ENCODE measurements at regions not wholly inside any gene's neighbourhood (a gene's known extent, or its start where the extent isn't known, plus 50 kb on each side); places are given as distances from the start of the nearest gene placed in this dataset.

GRCh38 chr5:35304291-35304690 is 74.0 kb upstream of the PRLR start:
- H3K4me1 ChIP-seq (ENCODE audit: control insufficient read depth, insufficient read depth, low read length) = no peaks in the 10 kb centered on the region
- H3K79me1 ChIP-seq (ENCODE audit: low read depth in 1 of 2, low read length in 2 of 2) = no peaks in the 10 kb centered on the region
- no peak overlapping the region for H2AK9ac ChIP-seq (replicated peaks; ENCODE audit: low read depth, low read length, poor library complexity)
- H2AK5ac ChIP-seq (ENCODE audit: low read depth, low read length) = no peak overlapping the region
- ChIA-PET POLR2A (ENCODE audit: unreplicated experiment) (no interaction called here), CTCF (no interaction called here)
- in situ Hi-C loops (cut with MboI; ENCODE audit: low sequenced_read_pairs) (no loop called here), intact Hi-C loops (cut with micrococcal nuclease) (no loop called here), dilution Hi-C loops (cut with HindIII; ENCODE audit: low sequenced_read_pairs, unreplicated experiment) (no loop called here)
- H3K9me1 ChIP-seq (ENCODE audit: insufficient read depth, low read length) = no peaks in the 10 kb centered on the region
- no peak for DNase-seq
- no peak overlapping the region for H4K91ac ChIP-seq (ENCODE audit: insufficient read depth, low read depth, low read length)
- H4K5ac ChIP-seq (ENCODE audit: low read depth, low read length) = no peak overlapping the region
- no peak overlapping the region for H2BK20ac ChIP-seq (ENCODE audit: low read depth, low read length)
- no peak overlapping the region for H2AFZ ChIP-seq (replicated peaks; ENCODE audit: low read length, poor library complexity)
- no peak overlapping the region for H3K4ac ChIP-seq (ENCODE audit: low read depth, low read length)
- no CpG with 5 or more reads among the region's 1 CpG for WGBS, 2 experiments (ENCODE audit: extremely low coverage in 2 of 2, insufficient read length in 1 of 2)
- BruUV-seq (replicated peaks) = no TSS peak
- no peaks in the 10 kb centered on the region for H4K20me1 ChIP-seq (ENCODE audit: insufficient read depth, low read length)
- H3K4me2 ChIP-seq (ENCODE audit: low read depth, low read length) = no peak overlapping the region
- H3K27ac ChIP-seq (ENCODE audit: insufficient read depth, low read length) = no peak overlapping the region
- H3K4me3 ChIP-seq (ENCODE audit: insufficient read depth, low read depth, low read length) = no peak overlapping the region
- ATAC-seq (ENCODE audit: low read depth) = no peak
- H3K27me3 ChIP-seq (ENCODE audit: control insufficient read depth, insufficient read depth, low read length) = no peaks in the 10 kb centered on the region
- no peak overlapping the region for H2BK5ac ChIP-seq (ENCODE audit: low read depth, low read length, poor library complexity, severe bottlenecking)
- H2BK15ac ChIP-seq (ENCODE audit: low read depth, low read length) = no peak overlapping the region
- no peak overlapping the region for H3K14ac ChIP-seq (replicated peaks; ENCODE audit: low read depth, low read length)
- no peaks in the 10 kb centered on the region for H3K36me3 ChIP-seq (ENCODE audit: control insufficient read depth, insufficient read depth, low read length)
- no peak for TF ChIP-seq NFE2L2 (IDR thresholded peaks at IDR 0.05; ENCODE audit: low read depth, low read length)
- TF ChIP-seq MXI1 (IDR thresholded peaks at IDR 0.05; ENCODE audit: borderline replicate concordance, low read depth, low read length) = no peak
- no peak for TF ChIP-seq USF2 (IDR thresholded peaks at IDR 0.05; ENCODE audit: low read depth, low read length)
- TF ChIP-seq RAD21 (IDR thresholded peaks at IDR 0.05; ENCODE audit: low read length) = no peak
- TF ChIP-seq RFX5 (IDR thresholded peaks at IDR 0.05; ENCODE audit: low read depth, low read length) = no peak
- TF ChIP-seq FOS (IDR thresholded peaks at IDR 0.05; ENCODE audit: low read depth, low read length) = no peak
- no peak for TF ChIP-seq CEBPB (IDR thresholded peaks at IDR 0.05; ENCODE audit: low read depth, low read length)
- TF ChIP-seq POLR2A (IDR thresholded peaks at IDR 0.05; ENCODE audit: low read depth, low read length) = no peak
- TF ChIP-seq RCOR1 (IDR thresholded peaks at IDR 0.05; ENCODE audit: insufficient replicate concordance, low read length) = no peak
- TF ChIP-seq CTCF (conservative IDR thresholded peaks at IDR 0.05; ENCODE audit: low read depth, low read length) = no peak
- no peak for TF ChIP-seq CHD1 (IDR thresholded peaks at IDR 0.05; ENCODE audit: low read depth, low read length)
- TF ChIP-seq SMC3 (IDR thresholded peaks at IDR 0.05; ENCODE audit: low read depth, low read length) = no peak
- no peak for TF ChIP-seq BHLHE40 (IDR thresholded peaks at IDR 0.05; ENCODE audit: low read depth, low read length)
- TF ChIP-seq MAFK (IDR thresholded peaks at IDR 0.05; ENCODE audit: low read depth, low read length) = no peak
- no peak for TF ChIP-seq ELK1 (IDR thresholded peaks at IDR 0.05; ENCODE audit: borderline replicate concordance, low read depth, low read length)
- no peak overlapping the region for H2BK120ac ChIP-seq (ENCODE audit: low read depth, low read length)
- H3K9me3 ChIP-seq (ENCODE audit: control insufficient read depth, insufficient read depth, low read length) = no peaks in the 10 kb centered on the region
- H4K8ac ChIP-seq (ENCODE audit: low read depth in 2 of 2, low read length in 2 of 2) = no peak overlapping the region
- H3K56ac ChIP-seq (ENCODE audit: extremely low read depth, insufficient read depth, low read length) = no peak overlapping the region
- no peak overlapping the region for H3K9ac ChIP-seq (ENCODE audit: low read depth, low read length)
- H3K18ac ChIP-seq (ENCODE audit: low read depth, low read length) = no peak overlapping the region
- no peak overlapping the region for H3K23ac ChIP-seq (ENCODE audit: low read depth, low read length)

Data from IMR-90 (cell line).